GM23338 (cell line): ENCODE measurements at regions not wholly inside any gene's neighbourhood (a gene's known extent, or its start where the extent isn't known, plus 50 kb on each side); places are given as distances from the start of the nearest gene placed in this dataset.

Source experiments
- CREB1 ChIP-seq: fragments of 250-450 bp; sonication (Bioruptor Pico); IDR thresholded peaks from 2 replicates; pipeline ENCODE4 v1.5.0; 2020; ENCODE audit warnings: low read depth, mild to moderate bottlenecking, moderate library complexity
- CTCF ChIP-seq, 2 experiments: fragments of 200-600 bp in 1 of 2; sonication (generic) in 1 of 2; conservative IDR thresholded peaks; 2 replicates each; pipeline versions ENCODE4 v1.5.1 to v1.6.1; 2016 to 2017; ENCODE audit warnings: antibody characterized with exemption in 2 of 2, low read depth in 2 of 2, mild to moderate bottlenecking in 2 of 2, moderate library complexity in 1 of 2
- EZH2 ChIP-seq: fragments of 200-600 bp; sonication (generic); IDR thresholded peaks from one replicate; pipeline ENCODE4 v1.8.0; 2017; ENCODE audit warnings: antibody characterized with exemption, mild to moderate bottlenecking, low read depth; ENCODE audit not compliant: unreplicated experiment
- EZH2phosphoT487 ChIP-seq: fragments of 200-600 bp; sonication (generic); IDR thresholded peaks from one replicate; pipeline ENCODE4 v1.8.1; 2018; ENCODE audit warnings: antibody characterized with exemption; ENCODE audit not compliant: unreplicated experiment
- POLR2AphosphoS5 ChIP-seq: IDR thresholded peaks from 2 replicates; pipeline ENCODE4 v1.6.1; 2016; ENCODE audit warnings: antibody characterized with exemption, low read depth
- REST ChIP-seq: IDR thresholded peaks from one replicate; pipeline ENCODE4 v1.6.1; 2018; ENCODE audit warnings: antibody characterized with exemption; ENCODE audit not compliant: unreplicated experiment
- STAT1 ChIP-seq: IDR thresholded peaks from one replicate; pipeline ENCODE4 v1.6.1; 2016; ENCODE audit warnings: antibody characterized with exemption; ENCODE audit not compliant: unreplicated experiment
- ZNF331 ChIP-seq: fragments of 250-450 bp; sonication (Bioruptor Pico); IDR thresholded peaks from 2 replicates; pipeline ENCODE4 v1.5.0; 2020; ENCODE audit warnings: low read depth, mild to moderate bottlenecking, moderate library complexity

DNA sequence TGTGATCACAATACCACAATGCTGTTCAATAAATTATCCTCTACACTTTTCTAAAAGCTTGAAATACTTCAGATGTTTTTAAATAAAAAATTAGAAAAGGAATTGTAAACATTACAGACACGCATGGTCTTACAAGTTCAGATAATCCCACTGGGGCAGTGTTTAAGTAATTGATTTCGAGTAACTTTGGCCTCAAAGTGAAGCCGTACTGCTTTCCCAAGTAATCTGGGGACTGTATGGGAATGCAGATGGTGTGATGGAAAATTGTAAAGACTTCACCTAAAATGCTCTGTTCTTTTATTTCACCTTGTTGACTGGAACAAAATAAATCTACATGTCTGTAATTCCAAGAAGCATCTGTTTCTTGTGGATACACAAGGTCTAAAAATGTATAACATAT is 401.7 kb upstream of the LYPLAL1 start:
- TF ChIP-seq CTCF (conservative IDR thresholded peaks at IDR 0.05; ENCODE audit: low read depth in 2 of 2), result no peak
- TF ChIP-seq POLR2AphosphoS5, result no peak
- no peak for TF ChIP-seq EZH2
- TF ChIP-seq CREB1, result no peak
- no peak for TF ChIP-seq ZNF331 (CRISPR knock-in tag)
- TF ChIP-seq REST, result no peak
- no peak for TF ChIP-seq EZH2phosphoT487
- no peak for TF ChIP-seq STAT1
